GM12891 (cell line): ENCODE measurements at regions not wholly inside any gene's neighbourhood (a gene's known extent, or its start where the extent isn't known, plus 50 kb on each side); places are given as distances from the start of the nearest gene placed in this dataset.

ENCODE experiments used
- PAX5 ChIP-seq: IDR thresholded peaks from 2 replicates; pipeline ENCODE4 v1.6.1; 2011; ENCODE audit warnings: low read length, moderate library complexity, mild to moderate bottlenecking; ENCODE audit not compliant: insufficient read depth, severe bottlenecking
- POLR2A ChIP-seq: IDR thresholded peaks from 2 replicates; pipeline ENCODE4 v1.6.1; 2011; ENCODE audit warnings: low read depth, low read length, control low read depth
- POLR2AphosphoS5 ChIP-seq: IDR thresholded peaks from 2 replicates; pipeline ENCODE4 v1.6.1; 2011; ENCODE audit warnings: low read depth, low read length, control low read depth
- POU2F2 ChIP-seq: IDR thresholded peaks from 2 replicates; pipeline ENCODE4 v1.6.1; 2011; ENCODE audit warnings: low read depth, mild to moderate bottlenecking, control low read depth, low read length, moderate library complexity
- SPI1 ChIP-seq: IDR thresholded peaks from 2 replicates; pipeline ENCODE4 v1.6.1; 2011; ENCODE audit warnings: low read depth, low read length, control low read depth
- TAF1 ChIP-seq: IDR thresholded peaks from 2 replicates; pipeline ENCODE4 v1.6.1; 2011; ENCODE audit warnings: low read depth, low read length, control low read depth

DNA sequence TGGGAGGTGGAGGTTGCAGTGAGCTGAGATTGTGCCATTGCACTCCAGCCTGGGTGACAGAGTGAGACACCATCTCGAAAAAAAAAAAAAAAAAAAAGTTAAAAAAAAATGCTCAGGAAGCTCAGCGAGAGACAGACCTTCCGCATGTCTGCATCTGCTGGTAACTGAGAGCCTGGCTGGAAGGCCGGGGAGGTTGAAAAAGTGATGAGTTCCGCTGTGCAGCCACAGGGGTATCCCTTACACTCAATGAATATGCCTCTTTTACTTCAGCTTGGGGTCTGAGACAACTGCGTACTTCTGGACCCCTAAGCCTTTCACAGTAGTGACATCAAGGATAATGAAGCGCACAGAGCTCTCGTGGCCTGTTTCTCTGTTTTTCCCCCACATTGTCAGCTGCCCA is 179.9 kb upstream of the KLF4 start:
- TF ChIP-seq POLR2A = no peak
- no peak for TF ChIP-seq SPI1
- no peak for TF ChIP-seq POLR2AphosphoS5
- no peak for TF ChIP-seq TAF1
- TF ChIP-seq PAX5 = no peak
- TF ChIP-seq POU2F2 = no peak
